ENCODE measurements at regions not wholly inside any gene's neighbourhood (a gene's known extent, or its start where the extent isn't known, plus 50 kb on each side); places are given as distances from the start of the nearest gene placed in this dataset.

- no peaks in the 10 kb centered on the region for H3K79me2 ChIP-seq (ENCODE audit: control insufficient read depth, insufficient read depth, low read length)
- H3K27ac ChIP-seq (ENCODE audit: control insufficient read depth, insufficient read depth, low read length): no peak overlapping the region
- FAIRE-seq (no peak), DNase-seq (ENCODE audit: low read depth, low spot score) (no peak)
- no peaks in the 10 kb centered on the region for H3K4me1 ChIP-seq (ENCODE audit: control insufficient read depth, extremely low read depth, insufficient read depth, low read length)
- H4K20me1 ChIP-seq (ENCODE audit: control insufficient read depth, extremely low read depth, insufficient read depth, low read length): no peaks in the 10 kb centered on the region
- H3K4me2 ChIP-seq (ENCODE audit: control insufficient read depth, extremely low read depth, insufficient read depth, low read depth, low read length): no peak overlapping the region
- no peak overlapping the region for H3K4me3 ChIP-seq (ENCODE audit: control insufficient read depth in 2 of 3, extremely low read depth in 1 of 3, insufficient read depth in 2 of 3, low read depth in 1 of 3, low read length in 3 of 3)
- no peaks in the 10 kb centered on the region for H3K36me3 ChIP-seq (ENCODE audit: control insufficient read depth in 2 of 2, extremely low read depth in 1 of 2, insufficient read depth in 2 of 2, low read length in 2 of 2)
- H3K27me3 ChIP-seq (ENCODE audit: control insufficient read depth, extremely low read depth, insufficient read depth, low read length): no peaks in the 10 kb centered on the region
- H2AFZ ChIP-seq (ENCODE audit: control insufficient read depth, low read length): no peak overlapping the region
- no peak for TF ChIP-seq CTCF (optimal IDR thresholded peaks at IDR 0.05 in 1 of 3, IDR thresholded peaks at IDR 0.05 in 1 of 3, conservative IDR thresholded peaks at IDR 0.05 in 1 of 3; ENCODE audit: extremely low read depth in 1 of 3, insufficient read depth in 2 of 3, low read length in 3 of 3)
- TF ChIP-seq EZH2 (IDR thresholded peaks at IDR 0.05; ENCODE audit: low read length): no peak
- no peaks in the 10 kb centered on the region for H3K9me1 ChIP-seq (ENCODE audit: control insufficient read depth, extremely low read depth, insufficient read depth, low read length)
- H3K9ac ChIP-seq (ENCODE audit: control insufficient read depth, extremely low read depth, insufficient read depth, low read length): no peak overlapping the region
- dilution Hi-C loops (cut with MboI; ENCODE audit: extremely low pct_ligation_motif_present, low sequenced_read_pairs): no loop called here
- H3K9me3 ChIP-seq (ENCODE audit: control insufficient read depth, low read depth, low read length): no peaks in the 10 kb centered on the region
Measured at GRCh38 chr14:26738571-26738970, 140.7 kb upstream of the NOVA1 start.

- Histone ChIP-seq H3K9ac (ENCODE audit: control insufficient read depth, extremely low read depth, insufficient read depth, low read length) (no peak overlapping the region), H3K36me3 (ENCODE audit: control insufficient read depth in 2 of 2, extremely low read depth in 1 of 2, insufficient read depth in 2 of 2, low read length in 2 of 2) (no peaks in the 10 kb centered on the region), H3K4me3 (ENCODE audit: control insufficient read depth in 2 of 3, extremely low read depth in 1 of 3, insufficient read depth in 2 of 3, low read depth in 1 of 3, low read length in 3 of 3) (no peak overlapping the region), H3K27ac (ENCODE audit: control insufficient read depth, insufficient read depth, low read length) (no peak overlapping the region), H3K9me1 (ENCODE audit: control insufficient read depth, extremely low read depth, insufficient read depth, low read length) (no peaks in the 10 kb centered on the region), H3K4me2 (ENCODE audit: control insufficient read depth, extremely low read depth, insufficient read depth, low read depth, low read length) (no peak overlapping the region), H3K4me1 (ENCODE audit: control insufficient read depth, extremely low read depth, insufficient read depth, low read length) (no peaks in the 10 kb centered on the region), H2AFZ (ENCODE audit: control insufficient read depth, low read length) (no peak overlapping the region), H3K27me3 (ENCODE audit: control insufficient read depth, extremely low read depth, insufficient read depth, low read length) (no peaks in the 10 kb centered on the region), H3K79me2 (ENCODE audit: control insufficient read depth, insufficient read depth, low read length) (no peaks in the 10 kb centered on the region), H3K9me3 (ENCODE audit: control insufficient read depth, low read depth, low read length) (no peaks in the 10 kb centered on the region), H4K20me1 (ENCODE audit: control insufficient read depth, extremely low read depth, insufficient read depth, low read length) (no peaks in the 10 kb centered on the region)
- no peak for TF ChIP-seq EZH2 (IDR thresholded peaks at IDR 0.05; ENCODE audit: low read length)
- no peak for TF ChIP-seq CTCF (optimal IDR thresholded peaks at IDR 0.05 in 1 of 3, IDR thresholded peaks at IDR 0.05 in 1 of 3, conservative IDR thresholded peaks at IDR 0.05 in 1 of 3; ENCODE audit: extremely low read depth in 1 of 3, insufficient read depth in 2 of 3, low read length in 3 of 3)
- FAIRE-seq (no peak), DNase-seq (ENCODE audit: low read depth, low spot score) (no peak)
- dilution Hi-C loops (cut with MboI; ENCODE audit: extremely low pct_ligation_motif_present, low sequenced_read_pairs): no loop called here
Measured at GRCh38 chr14:26741711-26742212, 143.9 kb upstream of the NOVA1 start.

All from keratinocyte (primary cell).